Stimulated activated CD4-positive, alpha-beta T cell treated with anti-CD3 and anti-CD28 coated beads, Interleukin-15, amount 100 ng/mL, for 48 hours (primary cell): ENCODE measurements at regions not wholly inside any gene's neighbourhood (a gene's known extent, or its start where the extent isn't known, plus 50 kb on each side); places are given as distances from the start of the nearest gene placed in this dataset.
"Not testable (repeated sequence)": the region's sequence is repeated elsewhere in the genome, so short reads cannot be mapped to it uniquely, and the experiment has no call there.

Experiments used
- DNase-seq, 2 donors: peaks; one replicate each; pipeline ENCODE4 v3.0.0-alpha.2; 2020; ENCODE audit warnings: low read depth in 2 of 2

DNA sequence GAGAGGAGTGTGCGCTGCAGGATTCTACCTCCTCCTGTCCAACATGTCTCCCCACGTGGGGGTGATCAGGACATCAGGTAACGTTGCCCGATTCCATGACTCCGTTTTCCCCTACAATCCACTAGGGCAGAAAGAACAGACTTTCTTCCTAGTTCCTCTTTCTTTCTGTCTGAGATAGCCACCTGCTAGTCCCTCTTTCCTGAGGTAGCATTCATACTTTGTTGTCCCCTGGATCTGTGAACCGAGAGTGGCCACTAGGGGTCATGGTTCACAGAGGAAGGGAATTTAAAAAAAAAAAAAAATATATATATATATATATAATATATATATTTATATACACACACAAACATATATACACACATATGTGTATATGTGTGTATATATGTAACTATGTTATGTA lies 210.0 kb upstream of the ZNF521 start:
- no peak for DNase-seq

DNA sequence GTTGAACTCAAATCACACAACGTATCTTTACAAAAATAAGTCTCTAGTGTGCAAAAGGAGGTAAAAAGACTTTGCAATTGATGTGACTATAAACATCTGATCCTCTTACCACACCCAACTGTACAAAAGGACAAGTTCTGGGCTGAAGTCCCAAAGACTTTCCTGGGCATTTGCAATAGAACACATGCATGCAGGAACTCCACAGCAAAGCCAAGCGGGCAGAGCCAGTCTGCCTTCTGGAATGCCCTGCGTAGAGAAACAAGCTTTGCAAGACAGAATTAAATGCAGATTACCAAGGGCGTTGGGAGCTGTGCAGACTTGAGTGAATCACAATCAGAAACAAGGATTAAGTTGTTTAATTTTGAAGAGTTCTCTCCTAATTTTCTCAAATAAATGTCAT lies 208.4 kb upstream of the ZNF521 start:
- DNase-seq: no peak

DNA sequence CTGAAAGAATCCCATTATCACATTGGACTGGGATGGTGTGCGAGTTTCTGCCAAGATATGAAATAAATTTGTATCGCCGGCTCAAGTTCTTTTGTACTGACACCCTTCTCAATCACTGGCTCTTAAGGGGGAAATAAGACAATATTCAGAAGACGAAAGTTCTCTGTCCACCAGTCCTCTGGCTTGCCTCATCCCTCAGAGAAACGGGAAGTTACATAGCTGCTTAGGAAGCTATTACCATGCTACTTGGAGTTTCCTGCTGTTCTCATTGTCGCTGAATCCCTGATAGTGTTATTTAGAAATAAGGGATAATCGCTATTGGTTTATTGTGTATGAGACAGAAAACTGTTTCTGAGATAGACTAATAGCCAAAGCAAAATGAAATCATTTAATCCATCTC lies 205.0 kb upstream of the ZNF521 start:
- DNase-seq: no peak

DNA sequence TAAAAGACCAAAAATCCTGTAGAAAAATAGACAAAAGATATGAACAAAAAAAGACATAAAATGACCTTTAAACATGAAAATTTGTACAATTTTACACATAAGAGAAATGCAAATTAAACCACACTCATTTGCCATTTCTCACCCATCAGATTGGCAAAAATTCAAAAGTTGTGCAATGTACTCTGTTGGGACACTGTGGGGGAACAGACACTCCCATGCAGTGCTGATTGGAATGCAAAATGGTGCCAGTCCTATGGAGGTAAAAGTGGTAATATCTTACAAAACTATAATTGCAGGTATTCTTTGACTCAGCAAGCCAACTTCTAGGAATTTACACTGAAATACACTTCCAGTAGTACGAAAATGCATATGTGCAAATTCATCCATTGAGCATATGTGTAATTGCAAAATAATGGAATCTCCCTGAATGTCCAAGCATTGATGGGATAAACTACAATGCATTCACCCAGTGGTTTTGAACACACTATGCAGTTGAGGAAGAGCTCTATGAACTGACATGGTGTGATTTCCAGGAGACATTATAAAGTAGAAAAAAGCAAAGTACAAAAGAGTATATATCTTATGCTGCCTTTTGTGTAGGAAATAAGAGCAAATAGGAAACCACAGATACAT lies 201.8 kb upstream of the ZNF521 start:
- no peak for DNase-seq

DNA sequence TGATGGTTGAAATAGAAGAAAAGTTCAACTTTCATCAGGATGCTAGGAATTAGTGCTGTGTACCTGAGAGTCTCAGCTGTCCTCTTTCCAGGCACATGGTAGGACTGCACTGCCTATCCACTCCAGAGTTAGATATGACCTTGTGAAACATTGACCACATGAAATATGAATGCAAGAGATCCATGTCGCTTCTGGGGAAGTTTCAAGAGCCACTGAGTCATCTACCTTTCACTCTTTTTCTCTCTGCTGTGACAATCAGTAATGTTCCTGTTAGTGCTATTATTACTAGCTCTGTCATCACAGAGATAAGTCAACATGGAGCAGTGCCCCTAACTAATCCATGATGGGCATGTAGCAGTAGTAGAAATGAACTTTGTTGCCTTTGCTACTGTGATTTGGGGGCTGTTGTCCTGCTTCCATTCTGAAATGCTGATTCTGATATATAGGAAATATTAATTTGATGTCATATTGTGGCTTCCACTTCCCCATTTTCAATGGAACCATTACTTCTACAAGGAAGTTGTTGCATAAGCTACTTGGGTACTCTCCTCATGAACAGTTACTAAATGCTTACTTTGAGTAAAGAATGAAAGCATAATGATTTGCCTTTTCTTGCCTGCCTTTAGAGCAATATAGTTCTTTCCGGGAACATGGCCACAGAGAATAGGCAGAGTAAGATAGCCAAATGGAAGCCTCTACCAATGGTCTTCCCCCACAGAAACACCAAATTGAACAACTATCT lies 192.8 kb upstream of the ZNF521 start:
- DNase-seq: no peak

DNA sequence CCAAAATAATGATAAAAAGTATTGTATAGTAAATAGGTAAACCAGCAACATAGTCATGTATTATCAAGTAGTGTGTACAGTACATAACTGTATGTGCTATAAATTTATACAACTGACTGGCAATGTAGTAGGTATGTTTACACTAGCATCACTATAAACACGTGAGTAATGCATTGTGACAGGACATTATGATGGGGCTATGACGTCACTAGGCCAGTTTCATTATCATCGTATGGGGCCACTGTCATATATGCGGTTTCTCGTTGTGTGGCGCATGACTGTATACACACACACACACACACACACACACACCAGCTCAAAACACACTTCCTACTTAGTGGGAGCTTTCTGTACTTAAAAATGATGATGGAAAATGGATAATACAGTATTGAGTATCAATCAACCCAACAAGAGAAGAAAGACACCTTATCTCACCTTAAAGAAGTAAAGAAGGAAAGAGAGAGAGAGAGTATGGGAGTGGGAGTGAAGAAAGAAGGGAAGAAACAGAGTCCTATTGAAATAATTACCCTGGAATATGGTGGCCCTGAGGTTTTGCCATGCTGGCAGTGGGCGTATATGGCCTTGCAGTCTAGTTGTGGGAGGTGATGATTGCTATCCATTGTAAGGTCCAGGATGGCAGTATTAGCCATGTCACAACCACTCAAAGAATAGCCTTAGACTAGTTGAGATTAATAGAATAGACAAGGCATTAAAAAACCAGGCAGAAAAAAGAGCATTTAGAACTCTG lies 186.4 kb upstream of the ZNF521 start:
- DNase-seq: no peak

DNA sequence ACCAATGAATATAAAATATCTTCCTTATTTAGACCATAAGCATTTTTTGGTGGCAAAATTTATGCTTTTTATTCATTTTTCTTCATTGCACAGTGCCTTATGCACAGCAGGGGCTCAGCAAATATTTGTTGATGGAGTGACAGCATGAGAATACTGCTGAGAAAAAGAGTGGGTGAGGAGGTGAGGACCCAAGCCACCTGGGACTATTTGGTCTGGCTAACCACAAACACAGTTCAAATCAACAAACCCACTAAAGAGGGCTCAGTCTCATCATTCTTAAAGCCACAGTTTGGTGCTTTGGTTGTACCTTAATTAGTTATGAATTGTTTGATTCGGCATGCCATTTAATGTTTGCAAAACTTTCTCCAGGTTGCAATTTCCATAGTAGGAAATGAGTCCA lies 183.5 kb upstream of the ZNF521 start:
- DNase-seq: no peak

DNA sequence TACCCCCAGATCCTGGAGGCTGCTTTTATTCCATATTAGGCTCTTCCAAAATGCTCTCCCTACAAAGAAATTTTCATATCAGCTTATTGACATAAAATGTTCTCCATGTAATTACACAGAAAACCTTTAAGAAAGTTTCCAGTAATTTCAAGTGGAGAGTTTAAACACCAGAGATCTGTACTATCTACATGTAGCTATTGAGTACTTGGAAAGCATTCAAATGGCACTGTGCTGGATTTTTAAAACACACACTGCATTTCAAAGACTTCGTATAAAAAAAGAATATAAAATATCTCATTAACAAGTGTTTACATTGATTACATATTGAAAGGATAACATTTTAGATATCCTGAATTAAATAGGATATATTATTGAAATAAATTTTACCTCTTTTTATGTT lies 182.4 kb upstream of the ZNF521 start:
- DNase-seq: no peak

DNA sequence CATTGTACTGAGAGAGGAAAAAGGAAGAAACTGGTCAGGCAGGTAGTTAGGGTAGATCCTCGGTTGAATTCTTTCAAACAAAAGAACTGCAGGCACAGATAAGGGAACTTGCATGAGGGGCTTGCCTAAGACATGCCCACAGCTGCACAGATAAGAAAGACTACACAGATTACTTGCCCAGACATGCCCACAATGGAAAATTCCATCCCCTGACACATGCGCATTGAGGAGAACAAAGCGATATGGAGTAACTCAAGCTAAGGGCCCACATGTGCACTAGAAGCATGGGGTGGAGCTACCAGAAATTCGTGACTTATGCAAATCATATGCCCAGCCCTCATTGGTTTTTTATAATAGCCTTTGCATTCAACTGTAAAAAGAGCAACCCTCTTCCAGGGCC lies 181.3 kb upstream of the ZNF521 start:
- no peak for DNase-seq

DNA sequence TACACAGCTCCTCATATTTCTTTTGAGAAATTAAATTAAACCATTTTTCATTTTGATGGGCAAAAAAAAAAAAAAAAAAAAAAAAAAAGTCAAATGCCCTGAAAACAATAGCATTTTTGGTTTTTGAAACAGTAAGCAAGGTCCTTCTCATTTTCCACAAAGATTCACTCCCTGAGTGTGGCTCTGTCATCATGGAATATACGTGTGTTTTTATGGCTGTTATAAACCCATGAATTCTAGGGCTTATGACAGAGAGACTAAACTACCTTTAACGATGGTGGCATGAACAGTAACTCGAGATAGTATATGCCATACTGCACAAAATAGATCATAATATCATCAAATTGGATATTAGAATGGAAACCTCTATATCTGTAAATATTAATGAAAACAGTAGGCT lies 179.2 kb upstream of the ZNF521 start:
- no peak for DNase-seq

DNA sequence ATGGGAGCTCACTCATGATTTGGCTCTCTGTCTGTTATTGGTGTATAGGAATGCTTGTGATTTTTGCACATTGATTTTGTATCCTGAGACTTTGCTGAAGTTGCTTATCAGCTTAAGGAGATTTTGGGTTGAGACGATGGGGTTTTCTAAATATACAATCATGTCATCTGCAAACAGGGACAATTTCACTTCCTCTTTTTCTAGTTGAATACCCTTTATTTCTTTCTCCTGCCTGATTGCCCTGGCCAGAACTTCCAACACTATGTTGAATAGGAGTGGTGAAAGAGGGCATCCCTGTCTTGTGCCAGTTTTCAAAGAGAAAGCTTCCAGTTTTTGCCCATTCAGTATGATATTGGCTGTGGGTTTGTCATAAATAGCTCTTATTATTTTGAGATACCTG lies 173.8 kb upstream of the ZNF521 start:
- not testable (repeated sequence) for DNase-seq

DNA sequence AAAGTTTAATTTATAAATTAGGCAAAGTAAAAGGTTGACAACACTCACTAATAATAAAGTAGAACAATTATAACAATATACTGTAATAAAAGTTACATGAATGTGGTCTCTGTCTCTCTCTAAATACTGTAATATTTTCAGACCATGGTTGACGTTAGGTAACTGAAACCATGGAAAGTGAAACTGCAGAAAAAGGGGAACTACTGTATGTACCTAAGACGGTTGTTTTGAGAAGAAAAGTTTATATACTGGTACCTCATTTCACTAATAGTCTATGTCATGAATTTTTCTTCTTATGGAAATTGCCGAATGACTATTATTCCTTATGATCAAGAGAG lies 166.7 kb upstream of the ZNF521 start:
- no peak for DNase-seq

DNA sequence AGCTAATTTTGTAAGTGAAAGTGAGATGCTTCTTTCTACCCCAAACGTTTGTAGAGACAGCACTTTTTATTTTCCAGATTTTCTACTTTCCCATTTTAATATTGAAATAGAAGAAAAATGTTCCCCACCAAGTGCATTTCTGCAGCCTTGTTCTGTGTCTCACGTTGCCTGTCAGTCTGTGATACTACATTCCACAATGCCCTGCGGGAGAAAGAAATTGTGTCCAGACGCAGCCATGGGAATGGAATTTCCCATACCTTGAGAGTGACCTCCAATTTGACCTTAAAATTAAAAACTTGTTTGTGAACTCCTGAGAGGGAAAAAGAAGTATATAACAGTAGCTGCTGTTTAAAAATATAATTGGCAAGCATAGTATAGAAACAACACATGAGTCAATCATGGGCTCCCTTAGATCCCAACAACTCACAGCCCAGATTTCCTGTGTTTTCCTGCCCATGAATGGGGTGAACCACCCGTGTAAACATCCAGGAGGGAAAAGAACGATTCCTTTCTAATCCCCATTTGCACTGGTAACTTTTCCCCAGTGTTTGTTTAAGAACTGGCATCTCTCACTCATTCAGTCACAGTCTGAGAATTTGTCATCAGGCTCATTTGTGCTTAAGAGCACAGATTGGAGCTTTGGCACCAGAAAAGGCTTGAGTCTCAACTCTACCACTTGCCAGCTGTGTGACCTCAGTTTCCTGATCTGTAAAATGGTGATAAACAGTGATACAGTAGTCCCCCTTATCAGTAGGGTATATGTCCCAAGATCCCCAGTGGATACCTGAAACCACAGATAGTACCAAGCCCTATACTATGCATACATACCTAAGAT lies 166.1 kb upstream of the ZNF521 start:
- no peak for DNase-seq

DNA sequence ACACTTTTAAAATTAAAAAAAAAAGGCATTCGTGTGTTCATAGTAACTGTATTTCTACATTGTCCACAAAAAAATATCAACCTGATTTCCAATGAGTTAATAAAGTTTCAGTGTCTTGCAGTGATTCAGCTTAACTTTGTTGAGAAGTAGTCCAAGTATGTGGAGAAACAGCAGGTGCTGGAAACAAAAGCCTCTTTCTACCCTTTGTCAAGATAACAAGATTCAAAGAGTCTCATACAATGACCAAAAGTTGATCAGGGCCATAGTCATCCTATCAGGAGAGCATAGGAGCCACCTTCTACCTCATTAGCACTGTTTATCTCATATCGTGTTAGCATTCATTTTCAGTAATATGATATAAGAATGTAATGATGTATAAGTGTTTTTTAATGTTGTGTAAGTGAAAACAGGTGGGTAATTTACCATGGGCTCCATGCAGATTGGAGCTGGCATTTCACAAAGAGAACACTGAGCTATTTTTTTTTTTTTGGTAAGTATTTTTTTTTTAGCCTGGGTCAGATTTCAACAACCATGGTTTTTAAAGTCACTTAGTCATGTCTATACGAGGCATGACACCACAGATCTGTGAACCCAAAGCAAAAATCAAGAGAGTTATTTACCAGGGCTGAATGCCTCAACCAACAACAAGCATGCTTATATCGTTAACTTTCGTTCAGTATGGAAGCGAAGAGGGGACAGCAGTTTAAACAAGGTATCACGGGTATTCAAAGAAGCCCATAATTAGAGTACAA lies 165.0 kb upstream of the ZNF521 start:
- DNase-seq: no peak

DNA sequence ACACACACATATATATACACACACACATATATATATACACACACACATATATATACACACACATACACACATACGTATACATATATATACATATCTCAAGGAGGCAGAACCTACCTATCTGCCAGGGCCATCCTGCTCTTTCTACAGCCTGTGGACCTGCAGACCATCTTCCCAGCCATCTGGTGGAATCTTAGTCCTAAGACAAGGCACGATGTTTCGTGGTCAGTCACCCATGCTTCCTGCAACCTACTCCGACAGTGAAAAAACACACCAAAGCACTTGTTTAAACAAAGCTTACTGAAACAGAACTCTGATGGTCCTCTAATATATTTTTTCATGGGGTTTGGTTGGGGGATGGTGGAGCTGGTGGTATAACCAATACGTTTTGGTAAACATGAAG lies 164.2 kb upstream of the ZNF521 start:
- DNase-seq: no peak

DNA sequence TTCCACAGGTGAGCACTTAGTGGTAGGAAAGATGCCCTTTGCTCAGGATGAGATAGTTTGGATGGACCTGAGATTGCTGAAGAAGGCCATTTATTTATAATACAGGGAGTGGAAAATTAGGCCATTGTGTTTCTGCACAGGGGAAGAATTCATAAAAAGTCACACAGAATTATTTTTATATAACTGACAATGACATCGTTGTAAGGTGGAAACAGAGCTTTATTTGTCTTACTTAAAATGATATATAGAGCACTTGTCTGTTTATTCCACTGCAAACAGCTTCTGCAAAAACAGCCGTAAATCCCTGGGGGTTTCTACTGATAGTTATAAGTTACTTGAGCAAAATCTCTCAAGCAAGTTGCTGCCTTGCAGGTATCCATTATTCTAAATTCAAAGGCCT lies 158.1 kb upstream of the ZNF521 start:
- no peak for DNase-seq

DNA sequence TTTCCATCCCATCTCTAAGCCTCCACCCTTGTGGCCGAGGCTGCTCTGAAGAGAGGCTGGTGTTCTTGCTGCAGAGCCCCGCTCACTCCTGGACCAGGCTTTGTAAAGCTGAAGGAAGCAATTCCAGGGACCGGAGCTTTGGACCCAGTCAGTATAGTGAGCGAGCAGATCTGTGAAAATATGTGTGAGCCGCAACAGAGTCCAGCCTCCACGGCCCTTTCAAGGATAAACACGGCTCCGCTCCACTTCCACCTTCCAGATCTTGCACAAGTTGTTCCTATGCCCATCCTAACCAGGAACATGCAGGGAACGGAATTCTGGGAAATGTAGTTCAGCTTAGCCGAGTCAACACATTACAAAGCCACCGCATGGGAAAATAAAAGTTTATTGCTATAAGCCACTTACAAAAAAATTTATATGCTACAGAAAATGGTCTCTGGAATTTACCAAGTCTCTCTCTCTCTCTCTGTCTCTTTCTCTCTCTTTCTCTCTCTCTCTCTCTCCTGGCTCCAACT lies 151.7 kb upstream of the ZNF521 start:
- no peak for DNase-seq

DNA sequence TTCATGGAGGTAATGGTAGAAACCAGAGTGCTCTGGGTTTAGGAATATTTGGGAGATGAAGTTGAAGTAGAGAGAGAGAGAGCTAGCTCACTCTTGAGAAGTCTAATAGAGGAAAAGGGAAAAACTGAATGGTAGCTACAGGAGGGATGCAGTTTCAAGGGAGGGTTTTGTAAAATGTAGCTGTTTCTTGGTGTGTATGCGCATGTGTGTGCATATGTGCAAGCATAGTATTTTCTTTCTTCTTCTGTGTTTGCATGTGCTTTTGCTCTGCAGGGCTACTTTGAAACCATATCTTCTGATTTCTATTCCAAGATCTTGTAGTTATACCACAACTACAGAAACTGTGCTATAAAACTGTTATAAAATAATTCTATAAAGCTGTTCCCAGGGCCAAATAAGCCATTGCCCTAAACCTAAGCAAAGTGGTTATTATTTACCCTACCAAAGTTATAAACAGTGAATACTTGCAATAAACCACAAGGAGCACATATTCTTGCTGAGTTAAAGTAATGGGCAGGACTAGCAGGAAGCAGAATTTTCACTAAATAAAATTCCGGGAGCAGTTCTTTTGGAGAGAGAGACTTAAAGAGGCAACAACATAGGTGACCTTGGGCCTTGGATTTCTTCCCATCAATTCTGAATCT lies 145.3 kb upstream of the ZNF521 start:
- no peak for DNase-seq

DNA sequence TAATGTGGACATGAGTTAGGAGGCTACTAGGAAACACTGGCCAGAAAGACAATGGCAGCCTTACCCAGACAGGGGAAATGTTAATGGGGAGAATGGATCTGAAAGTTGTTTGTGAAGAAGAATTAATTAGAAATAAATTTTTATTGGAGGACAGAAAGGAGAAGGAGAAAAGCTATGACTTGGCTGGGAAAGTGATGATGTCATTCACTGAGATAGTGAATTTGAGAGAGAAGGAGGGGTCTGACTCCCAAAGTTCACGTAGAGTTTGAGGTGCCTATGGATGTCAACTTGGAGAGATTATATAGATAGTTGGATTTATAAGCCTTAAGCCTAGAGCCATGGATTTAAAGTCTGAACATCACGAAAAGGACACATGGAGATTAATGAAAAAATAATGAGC lies 144.6 kb upstream of the ZNF521 start:
- no peak for DNase-seq

DNA sequence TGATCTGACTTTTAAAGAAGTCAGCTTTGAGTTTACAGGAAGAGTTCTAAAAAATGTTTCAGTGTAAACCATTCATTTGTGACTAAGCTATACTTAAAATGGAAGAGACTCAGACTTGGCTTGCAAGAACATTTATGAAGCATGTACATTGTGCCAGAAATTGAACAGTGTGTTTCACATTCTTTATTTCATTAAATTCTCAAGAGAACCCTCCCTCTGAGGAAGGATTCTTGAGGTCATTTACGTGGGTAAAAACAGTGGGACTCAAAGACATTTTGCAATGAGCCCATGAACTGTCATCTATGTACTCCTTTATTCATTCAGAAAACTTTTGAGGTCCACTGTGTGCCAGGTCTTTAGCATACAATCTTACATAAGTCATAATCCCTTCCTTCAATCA lies 143.6 kb upstream of the ZNF521 start:
- DNase-seq: no peak

DNA sequence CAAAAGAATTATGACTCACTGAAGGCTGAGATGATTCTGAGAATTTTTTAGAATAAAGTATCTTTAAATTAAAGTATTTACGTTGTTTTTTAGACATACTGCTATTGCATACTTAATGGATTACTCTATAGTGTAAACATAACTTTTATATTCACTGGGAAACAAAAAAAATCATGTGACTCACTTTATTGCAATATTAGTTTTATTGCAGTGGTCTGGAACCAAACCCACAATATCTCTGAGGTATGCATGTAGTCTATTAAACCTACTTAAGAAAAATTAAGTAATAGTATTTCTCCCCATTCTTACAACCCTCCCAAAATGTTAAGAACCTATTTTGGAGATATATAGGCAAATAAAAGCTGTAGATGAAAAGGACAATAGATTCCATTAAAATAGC lies 142.9 kb upstream of the ZNF521 start:
- DNase-seq: no peak
